ENCODE measurements at regions not wholly inside any gene's neighbourhood (a gene's known extent, or its start where the extent isn't known, plus 50 kb on each side); places are given as distances from the start of the nearest gene placed in this dataset.

GRCh38 chr10:105727131-105727530 is 1086.0 kb downstream of the SORCS3 start:
- WGBS, 2 donors (ENCODE audit: low coverage in 1 of 2), result 47 to 63% methylated on average over 2 of the region's 2 CpGs
- Histone ChIP-seq H3K27ac (no peak overlapping the region), H3K27me3 (no peaks in the 10 kb centered on the region), H3K36me3 (no peaks in the 10 kb centered on the region), H3K4me1 (peaks cover 0 to 10% (median 0%) of the 10 kb centered on the region in 4 donors), H3K9me3 (no peaks in the 10 kb centered on the region), H3K4me3 (no peak overlapping the region)
- in situ Hi-C loops (cut with MboI; ENCODE audit: low pct_ligation_motif_present in 1 of 4, low pct_unique_long_range_greater_than_20kb in 1 of 4, low sequenced_read_pairs in 3 of 4), result no loop called here
- intact Hi-C loops (cut with DNase I; ENCODE audit: low total_unique reads), result no loop called here
- no peak for DNase-seq
- TF ChIP-seq, protein P1, sequence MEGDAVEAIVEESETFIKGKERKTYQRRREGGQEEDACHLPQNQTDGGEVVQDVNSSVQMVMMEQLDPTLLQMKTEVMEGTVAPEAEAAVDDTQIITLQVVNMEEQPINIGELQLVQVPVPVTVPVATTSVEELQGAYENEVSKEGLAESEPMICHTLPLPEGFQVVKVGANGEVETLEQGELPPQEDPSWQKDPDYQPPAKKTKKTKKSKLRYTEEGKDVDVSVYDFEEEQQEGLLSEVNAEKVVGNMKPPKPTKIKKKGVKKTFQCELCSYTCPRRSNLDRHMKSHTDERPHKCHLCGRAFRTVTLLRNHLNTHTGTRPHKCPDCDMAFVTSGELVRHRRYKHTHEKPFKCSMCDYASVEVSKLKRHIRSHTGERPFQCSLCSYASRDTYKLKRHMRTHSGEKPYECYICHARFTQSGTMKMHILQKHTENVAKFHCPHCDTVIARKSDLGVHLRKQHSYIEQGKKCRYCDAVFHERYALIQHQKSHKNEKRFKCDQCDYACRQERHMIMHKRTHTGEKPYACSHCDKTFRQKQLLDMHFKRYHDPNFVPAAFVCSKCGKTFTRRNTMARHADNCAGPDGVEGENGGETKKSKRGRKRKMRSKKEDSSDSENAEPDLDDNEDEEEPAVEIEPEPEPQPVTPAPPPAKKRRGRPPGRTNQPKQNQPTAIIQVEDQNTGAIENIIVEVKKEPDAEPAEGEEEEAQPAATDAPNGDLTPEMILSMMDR (IDR thresholded peaks at IDR 0.05), result no peak
- no peak for TF ChIP-seq POLR2A (IDR thresholded peaks at IDR 0.05)
- TF ChIP-seq EP300 (IDR thresholded peaks at IDR 0.05; ENCODE audit: low read depth), result no peak
- no peak for TF ChIP-seq POLR2AphosphoS5 (IDR thresholded peaks at IDR 0.05)

- Histone ChIP-seq H3K27me3 (no peaks in the 10 kb centered on the region), H3K27ac (no peak overlapping the region), H3K36me3 (no peaks in the 10 kb centered on the region), H3K9me3 (no peaks in the 10 kb centered on the region), H3K4me3 (no peak overlapping the region), H3K4me1 (peaks cover 0 to 10% (median 0%) of the 10 kb centered on the region in 4 donors)
- TF ChIP-seq EP300 (IDR thresholded peaks at IDR 0.05; ENCODE audit: low read depth) (no peak), POLR2A (IDR thresholded peaks at IDR 0.05) (no peak), POLR2AphosphoS5 (IDR thresholded peaks at IDR 0.05) (no peak)
- DNase-seq, result no peak
- intact Hi-C loops (cut with DNase I; ENCODE audit: low total_unique reads) (no loop called here), in situ Hi-C loops (cut with MboI; ENCODE audit: low pct_ligation_motif_present in 1 of 4, low pct_unique_long_range_greater_than_20kb in 1 of 4, low sequenced_read_pairs in 3 of 4) (no loop called here)
- WGBS, 2 donors (ENCODE audit: low coverage in 1 of 2), result 40 to 76% methylated on average over 1 to 3 of the region's 3 CpGs
Observed at GRCh38 chr10:105726149-105726548, 1085.1 kb downstream of the SORCS3 start.

GRCh38 chr10:105725007-105725406 is 1083.9 kb downstream of the SORCS3 start:
- intact Hi-C loops (cut with DNase I; ENCODE audit: low total_unique reads) (no loop called here), in situ Hi-C loops (cut with MboI; ENCODE audit: low pct_ligation_motif_present in 1 of 4, low pct_unique_long_range_greater_than_20kb in 1 of 4, low sequenced_read_pairs in 3 of 4) (no loop called here)
- DNase-seq, result no peak
- Histone ChIP-seq H3K4me3 (no peak overlapping the region), H3K27me3 (no peaks in the 10 kb centered on the region), H3K27ac (no peak overlapping the region), H3K4me1 (peaks cover 0 to 10% (median 0%) of the 10 kb centered on the region in 4 donors), H3K9me3 (no peaks in the 10 kb centered on the region), H3K36me3 (no peaks in the 10 kb centered on the region)
- TF ChIP-seq EP300 (IDR thresholded peaks at IDR 0.05; ENCODE audit: low read depth), result no peak
- TF ChIP-seq POLR2AphosphoS5 (IDR thresholded peaks at IDR 0.05), result no peak
- TF ChIP-seq POLR2A (IDR thresholded peaks at IDR 0.05), result no peak
- TF ChIP-seq, protein P1 (IDR thresholded peaks at IDR 0.05), result no peak
- WGBS, 2 donors (ENCODE audit: low coverage in 1 of 2), result 83 to 92% methylated on average over 5 to 8 of the region's 8 CpGs

GRCh38 chr10:105718207-105718995 is 1077.3 kb downstream of the SORCS3 start:
- Histone ChIP-seq H3K27me3 (no peaks in the 10 kb centered on the region), H3K27ac (no peak overlapping the region), H3K4me3 (no peak overlapping the region), H3K4me1 (no peaks in the 10 kb centered on the region), H3K9me3 (no peaks in the 10 kb centered on the region), H3K36me3 (no peaks in the 10 kb centered on the region)
- TF ChIP-seq EP300 (IDR thresholded peaks at IDR 0.05; ENCODE audit: low read depth) (no peak), POLR2A (IDR thresholded peaks at IDR 0.05) (no peak), POLR2AphosphoS5 (IDR thresholded peaks at IDR 0.05) (no peak)
- TF ChIP-seq, protein P1 (IDR thresholded peaks at IDR 0.05), result no peak
- in situ Hi-C loops (cut with MboI; ENCODE audit: low pct_ligation_motif_present in 1 of 4, low pct_unique_long_range_greater_than_20kb in 1 of 4, low sequenced_read_pairs in 3 of 4), result no loop called here
- DNase-seq, result no peak
- intact Hi-C loops (cut with DNase I; ENCODE audit: low total_unique reads), result loop anchor here (10.0 kb wide), 1 partner anchor 754 kb away; no protein-coding TSS in a partner anchor
- 73 to 83% methylated on average over 3 of the region's 3 CpGs for WGBS, 2 donors (ENCODE audit: low coverage in 1 of 2)
